GM21360 (cell line): ENCODE measurements at regions not wholly inside any gene's neighbourhood (a gene's known extent, or its start where the extent isn't known, plus 50 kb on each side); places are given as distances from the start of the nearest gene placed in this dataset.
"Not testable (repeated sequence)": the region's sequence is repeated elsewhere in the genome, so short reads cannot be mapped to it uniquely, and the experiment has no call there.

ENCODE experiments used
- ATAC-seq: cut with Tn5 transposase; IDR thresholded peaks from one replicate; pipeline ENCODE4 v1.9.1; 2021; ENCODE audit warnings: mild to moderate bottlenecking, moderate library complexity; ENCODE audit not compliant: unreplicated experiment

GRCh38 chr13:44300895-44301638, 72.6 kb upstream of the SERP2 start:
- ATAC-seq: peak; percentile 83

- ATAC-seq: no peak
Measured at GRCh38 chr13:44301639-44302015, 72.0 kb upstream of the SERP2 start.

GRCh38 chr13:44302233-44302632, 71.4 kb upstream of the SERP2 start:
- no peak for ATAC-seq

GRCh38 chr13:44302940-44303575, 70.6 kb upstream of the SERP2 start:
- no peak for ATAC-seq

- ATAC-seq: no peak
Measured at GRCh38 chr13:44303681-44304432, 69.8 kb upstream of the SERP2 start.

GRCh38 chr13:44304433-44304725, 69.2 kb upstream of the SERP2 start:
- no peak for ATAC-seq

GRCh38 chr13:44305286-44305685, 68.3 kb upstream of the SERP2 start:
- ATAC-seq: no peak

GRCh38 chr13:44305917-44306370, 67.7 kb upstream of the SERP2 start:
- ATAC-seq: no peak

GRCh38 chr13:44306371-44307192, 67.0 kb upstream of the SERP2 start:
- no peak for ATAC-seq

GRCh38 chr13:44307255-44307654, 66.4 kb upstream of the SERP2 start:
- ATAC-seq: no peak

GRCh38 chr13:44307844-44308243, 65.8 kb upstream of the SERP2 start:
- ATAC-seq: no peak

- no peak for ATAC-seq
Measured at GRCh38 chr13:44308352-44308751, 65.3 kb upstream of the SERP2 start.

GRCh38 chr13:44309794-44310757, 63.5 kb upstream of the SERP2 start:
- no peak for ATAC-seq

GRCh38 chr13:44311011-44311780, 62.4 kb upstream of the SERP2 start:
- ATAC-seq: no peak

- no peak for ATAC-seq
Measured at GRCh38 chr13:44312131-44312530, 61.5 kb upstream of the SERP2 start.

- no peak for ATAC-seq
Measured at GRCh38 chr13:44312834-44313551, 60.6 kb upstream of the SERP2 start.

- no peak for ATAC-seq
Measured at GRCh38 chr13:44313674-44314073, 60.0 kb upstream of the SERP2 start.

GRCh38 chr13:44314160-44314559, 59.5 kb upstream of the SERP2 start:
- not testable (repeated sequence) for ATAC-seq

GRCh38 chr13:44317752-44318151, 55.9 kb upstream of the SERP2 start:
- ATAC-seq: no peak
